ENCODE measurements at regions not wholly inside any gene's neighbourhood (a gene's known extent, or its start where the extent isn't known, plus 50 kb on each side); places are given as distances from the start of the nearest gene placed in this dataset.

GRCh38 chr21:16185766-16186165 is 456.0 kb downstream of the USP25 start:
- POLR2A ChIA-PET = no interaction called here
- H3K4me1 Mint-ChIP-seq = no peaks in the 10 kb centered on the region

GRCh38 chr21:16186742-16187141 is 457.0 kb downstream of the USP25 start:
- Histone ChIP-seq H3K9me3 (no peaks in the 10 kb centered on the region), H3K36me3 (ENCODE audit: control insufficient read depth in 2 of 2, extremely low read depth in 1 of 2, insufficient read depth in 1 of 2, low read length in 1 of 2) (no peaks in the 10 kb centered on the region), H3K4me3 (ENCODE audit: control insufficient read depth in 1 of 2, extremely low read depth in 1 of 2, low read length in 1 of 2) (no peak overlapping the region), H3K27me3 (replicated peaks in 1 of 2; ENCODE audit: control insufficient read depth in 2 of 2, extremely low read depth in 1 of 2, insufficient read depth in 2 of 2, low read length in 1 of 2) (no peaks in the 10 kb centered on the region), H3K27ac (ENCODE audit: low read length) (no peak overlapping the region), H3K4me1 (ENCODE audit: control insufficient read depth in 1 of 2, extremely low read depth in 1 of 2, insufficient read depth in 2 of 2, low read length in 2 of 2) (no peaks in the 10 kb centered on the region)
- CTCF ChIA-PET = no interaction called here
- POLR2A ChIA-PET = no interaction called here
- H3K36me3 Mint-ChIP-seq = no peaks in the 10 kb centered on the region
- DNase-seq (no peak), ATAC-seq (replicated peaks in 1 of 4) (no peak)
- no CpG with 5 or more reads among the region's 1 CpG for WGBS (ENCODE audit: insufficient coverage)
- no peak overlapping the region for H3K4me3 Mint-ChIP-seq
- no peaks in the 10 kb centered on the region for H3K4me1 Mint-ChIP-seq
- no peaks in the 10 kb centered on the region for H3K9me3 Mint-ChIP-seq
- H3K27me3 Mint-ChIP-seq = peaks cover 0 to 5% of the 10 kb centered on the region in 2 donors
- H3K27ac Mint-ChIP-seq = no peak overlapping the region

More at GRCh38 chr21:16185766-16186165, 456.0 kb downstream of the USP25 start:
- no peaks in the 10 kb centered on the region for H3K36me3 ChIP-seq (ENCODE audit: control insufficient read depth in 2 of 2, extremely low read depth in 1 of 2, insufficient read depth in 1 of 2, low read length in 1 of 2)
- no peak for DNase-seq
- Mint-ChIP-seq H3K9me3 (no peaks in the 10 kb centered on the region), H3K27me3 (peaks cover 0 to 5% of the 10 kb centered on the region in 2 donors), H3K4me3 (no peak overlapping the region), H3K27ac (no peak overlapping the region), H3K36me3 (no peaks in the 10 kb centered on the region)
- WGBS (ENCODE audit: insufficient coverage) = no CpG with 5 or more reads among the region's 1 CpG
- CTCF ChIA-PET = no interaction called here
- H3K4me1 ChIP-seq (ENCODE audit: control insufficient read depth in 1 of 2, extremely low read depth in 1 of 2, insufficient read depth in 2 of 2, low read length in 2 of 2) = no peaks in the 10 kb centered on the region
- H3K9me3 ChIP-seq = no peaks in the 10 kb centered on the region
- no peak for ATAC-seq (replicated peaks in 1 of 4)
- no peak overlapping the region for H3K4me3 ChIP-seq (ENCODE audit: control insufficient read depth in 1 of 2, extremely low read depth in 1 of 2, low read length in 1 of 2)
- no peaks in the 10 kb centered on the region for H3K27me3 ChIP-seq (replicated peaks in 1 of 2; ENCODE audit: control insufficient read depth in 2 of 2, extremely low read depth in 1 of 2, insufficient read depth in 2 of 2, low read length in 1 of 2)
- no peak overlapping the region for H3K27ac ChIP-seq (ENCODE audit: low read length)

DNA sequence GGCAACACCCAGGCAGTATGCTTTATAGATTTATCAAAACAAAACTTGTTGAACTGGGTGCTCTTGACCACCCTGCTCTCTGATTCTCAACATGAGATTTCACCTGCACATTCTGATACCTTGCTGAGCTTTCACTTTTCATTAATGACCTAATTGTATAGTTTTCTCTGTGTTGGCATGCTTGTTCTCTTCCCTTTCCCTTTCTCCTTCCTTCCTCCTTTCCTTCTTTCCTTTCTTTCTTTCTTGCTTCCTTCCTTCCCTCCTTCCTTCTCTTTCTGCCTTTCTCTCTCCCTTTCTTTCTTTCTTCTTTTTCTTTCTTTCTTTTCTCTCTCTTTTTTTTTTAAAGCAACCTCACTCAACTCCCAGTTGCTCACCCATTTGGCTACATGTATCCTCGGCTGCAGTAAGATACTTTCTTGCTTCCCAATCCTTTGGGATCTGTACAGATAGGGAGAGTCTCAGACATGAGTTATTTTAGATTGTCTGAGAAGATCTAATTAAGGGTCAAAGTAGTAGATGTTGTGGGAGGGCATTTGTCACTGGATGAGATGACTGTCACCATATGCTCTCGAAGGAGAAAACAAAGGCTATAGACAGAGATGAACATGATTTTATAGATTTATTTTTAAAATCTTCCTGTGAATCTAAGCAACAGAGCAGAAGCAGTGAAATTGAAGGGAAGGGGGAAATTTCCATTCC is 458.0 kb downstream of the USP25 start:
- no CpG with 5 or more reads among the region's 2 CpGs for WGBS (ENCODE audit: insufficient coverage)
- no peaks in the 10 kb centered on the region for H3K4me1 Mint-ChIP-seq

DNA sequence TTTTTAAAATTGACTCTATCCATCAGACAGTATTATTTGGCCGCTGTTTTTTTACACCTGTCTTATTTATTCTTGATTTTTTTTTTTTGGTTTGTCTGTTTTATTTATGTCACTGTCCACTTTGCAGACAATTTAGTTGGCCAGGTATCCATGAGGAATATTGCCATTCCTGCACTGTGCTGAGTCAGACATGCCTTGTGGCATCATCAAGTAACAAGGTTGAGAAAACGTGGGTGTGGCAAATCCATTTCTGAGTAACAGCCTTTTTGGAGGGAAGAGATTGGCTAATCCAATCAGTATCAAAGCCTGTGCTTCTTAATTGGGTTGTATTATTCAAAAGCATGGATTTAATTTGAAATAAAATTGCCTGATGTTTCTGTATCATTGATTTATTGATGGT is 463.1 kb downstream of the USP25 start:
- POLR2A ChIA-PET = no interaction called here
- Histone ChIP-seq H3K4me1 (ENCODE audit: control insufficient read depth in 1 of 2, extremely low read depth in 1 of 2, insufficient read depth in 2 of 2, low read length in 2 of 2) (peaks cover 0 to 18% of the 10 kb centered on the region in 2 experiments), H3K27me3 (replicated peaks in 1 of 2; ENCODE audit: control insufficient read depth in 2 of 2, extremely low read depth in 1 of 2, insufficient read depth in 2 of 2, low read length in 1 of 2) (no peaks in the 10 kb centered on the region), H3K9me3 (no peaks in the 10 kb centered on the region), H3K27ac (ENCODE audit: low read length) (no peak overlapping the region), H3K4me3 (ENCODE audit: control insufficient read depth in 1 of 2, extremely low read depth in 1 of 2, low read length in 1 of 2) (no peak overlapping the region), H3K36me3 (ENCODE audit: control insufficient read depth in 2 of 2, extremely low read depth in 1 of 2, insufficient read depth in 1 of 2, low read length in 1 of 2) (no peaks in the 10 kb centered on the region)
- CTCF ChIA-PET = no interaction called here
- Mint-ChIP-seq H3K4me3 (no peak overlapping the region), H3K9me3 (no peaks in the 10 kb centered on the region), H3K27ac (no peak overlapping the region), H3K36me3 (no peaks in the 10 kb centered on the region), H3K27me3 (no peaks in the 10 kb centered on the region), H3K4me1 (peaks cover 2 to 26% (median 21%) of the 10 kb centered on the region in 3 donors)
- no peak for DNase-seq
- no peak for ATAC-seq (replicated peaks in 1 of 4)
- WGBS (ENCODE audit: insufficient coverage) = 57% methylated on average over 1 of the region's 2 CpGs

More for the DNA sequence above, 458.0 kb downstream of the USP25 start:
- no peaks in the 10 kb centered on the region for H3K36me3 Mint-ChIP-seq
- H3K9me3 Mint-ChIP-seq = no peaks in the 10 kb centered on the region
- DNase-seq = no peak
- CTCF ChIA-PET = interaction anchor here in 1 of 2 donors (0.6 kb wide), 1 partner anchor 20 kb away, joined by 4 read pairs; no protein-coding TSS in a partner anchor
- Histone ChIP-seq H3K4me1 (ENCODE audit: control insufficient read depth in 1 of 2, extremely low read depth in 1 of 2, insufficient read depth in 2 of 2, low read length in 2 of 2) (no peaks in the 10 kb centered on the region), H3K9me3 (no peaks in the 10 kb centered on the region), H3K27me3 (replicated peaks in 1 of 2; ENCODE audit: control insufficient read depth in 2 of 2, extremely low read depth in 1 of 2, insufficient read depth in 2 of 2, low read length in 1 of 2) (no peaks in the 10 kb centered on the region), H3K27ac (ENCODE audit: low read length) (no peak overlapping the region), H3K4me3 (ENCODE audit: control insufficient read depth in 1 of 2, extremely low read depth in 1 of 2, low read length in 1 of 2) (no peak overlapping the region), H3K36me3 (ENCODE audit: control insufficient read depth in 2 of 2, extremely low read depth in 1 of 2, insufficient read depth in 1 of 2, low read length in 1 of 2) (no peaks in the 10 kb centered on the region)
- ATAC-seq (replicated peaks in 1 of 4) = no peak
- POLR2A ChIA-PET = no interaction called here
- no peak overlapping the region for H3K27ac Mint-ChIP-seq
- H3K4me3 Mint-ChIP-seq = no peak overlapping the region
- peaks cover 0 to 4% of the 10 kb centered on the region in 2 donors for H3K27me3 Mint-ChIP-seq

GRCh38 chr21:16193496-16194094 is 463.8 kb downstream of the USP25 start:
- no peaks in the 10 kb centered on the region for H3K9me3 Mint-ChIP-seq
- no peak overlapping the region for H3K4me3 Mint-ChIP-seq
- no peak overlapping the region for H3K4me3 ChIP-seq (ENCODE audit: control insufficient read depth in 1 of 2, extremely low read depth in 1 of 2, low read length in 1 of 2)
- POLR2A ChIA-PET = interaction anchor here (0.6 to 0.7 kb wide), 2 partner anchors 175 to 688 kb away, joined by 8 to 13 read pairs; no protein-coding TSS in a partner anchor
- H3K9me3 ChIP-seq = no peaks in the 10 kb centered on the region
- H3K36me3 Mint-ChIP-seq = no peaks in the 10 kb centered on the region
- no peaks in the 10 kb centered on the region for H3K27me3 ChIP-seq (replicated peaks in 1 of 2; ENCODE audit: control insufficient read depth in 2 of 2, extremely low read depth in 1 of 2, insufficient read depth in 2 of 2, low read length in 1 of 2)
- H3K27ac ChIP-seq (ENCODE audit: low read length) = no peak overlapping the region
- CTCF ChIA-PET = interaction anchor here in 1 of 2 donors (0.6 kb wide), 1 partner anchor 192 kb away, joined by 4 read pairs; no protein-coding TSS in a partner anchor
- no CpG with 5 or more reads among the region's 2 CpGs for WGBS (ENCODE audit: insufficient coverage)
- no peaks in the 10 kb centered on the region for H3K36me3 ChIP-seq (ENCODE audit: control insufficient read depth in 2 of 2, extremely low read depth in 1 of 2, insufficient read depth in 1 of 2, low read length in 1 of 2)
- DNase-seq (no peak), ATAC-seq (replicated peaks in 1 of 4) (no peak)
- peaks cover 0 to 18% of the 10 kb centered on the region in 2 experiments for H3K4me1 ChIP-seq (ENCODE audit: control insufficient read depth in 1 of 2, extremely low read depth in 1 of 2, insufficient read depth in 2 of 2, low read length in 2 of 2)
- H3K27ac Mint-ChIP-seq = no peak overlapping the region
- H3K27me3 Mint-ChIP-seq = no peaks in the 10 kb centered on the region
- peaks cover 2 to 31% (median 21%) of the 10 kb centered on the region in 3 donors for H3K4me1 Mint-ChIP-seq

DNA sequence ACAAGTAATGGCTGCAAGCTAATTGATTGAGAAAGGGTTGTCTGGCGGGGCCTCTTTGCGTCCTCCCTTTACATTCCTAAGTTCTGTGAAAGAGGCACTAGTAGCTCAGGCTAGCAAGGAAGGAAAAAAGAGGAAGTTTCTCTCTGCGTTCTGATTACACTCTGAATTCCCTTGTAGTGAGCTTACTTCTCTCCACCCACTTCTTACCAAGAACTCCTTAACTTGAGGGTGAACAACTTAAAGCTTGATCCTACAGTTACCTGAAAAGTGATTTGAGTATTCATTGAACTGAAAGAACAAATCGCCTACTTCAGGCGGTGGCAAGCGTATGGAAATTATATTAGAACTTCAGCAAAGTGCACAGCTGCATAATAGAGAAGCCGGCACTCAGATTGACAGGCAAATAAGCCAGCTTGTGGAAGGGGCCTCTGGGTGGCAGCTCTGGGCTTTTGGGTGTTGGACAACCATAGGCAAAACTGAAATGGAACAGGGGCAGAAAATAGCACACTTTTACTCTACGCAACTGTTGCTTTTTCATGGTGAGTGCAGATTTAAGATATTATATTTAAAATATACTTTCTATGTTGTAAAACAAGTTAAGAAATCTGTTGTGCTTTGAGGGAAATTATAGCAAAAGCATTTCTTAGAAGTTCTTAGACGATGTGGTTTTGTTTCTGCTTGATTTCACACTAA is 464.5 kb downstream of the USP25 start:
- H3K27ac Mint-ChIP-seq = no peak overlapping the region
- H3K36me3 Mint-ChIP-seq = no peaks in the 10 kb centered on the region
- Histone ChIP-seq H3K4me3 (ENCODE audit: control insufficient read depth in 1 of 2, extremely low read depth in 1 of 2, low read length in 1 of 2) (no peak overlapping the region), H3K9me3 (no peaks in the 10 kb centered on the region), H3K36me3 (ENCODE audit: control insufficient read depth in 2 of 2, extremely low read depth in 1 of 2, insufficient read depth in 1 of 2, low read length in 1 of 2) (no peaks in the 10 kb centered on the region), H3K27ac (ENCODE audit: low read length) (no peak overlapping the region), H3K27me3 (replicated peaks in 1 of 2; ENCODE audit: control insufficient read depth in 2 of 2, extremely low read depth in 1 of 2, insufficient read depth in 2 of 2, low read length in 1 of 2) (no peaks in the 10 kb centered on the region), H3K4me1 (ENCODE audit: control insufficient read depth in 1 of 2, extremely low read depth in 1 of 2, insufficient read depth in 2 of 2, low read length in 2 of 2) (peaks cover 0 to 18% of the 10 kb centered on the region in 2 experiments)
- 9% methylated on average over 4 of the region's 9 CpGs for WGBS (ENCODE audit: insufficient coverage)
- DNase-seq (peak in 9 of 35 experiments; percentile 1 to 30 (median 12)), ATAC-seq (replicated peaks in 1 of 4) (peak in 1 of 4 experiments; percentile 77)
- peak overlapping the region in 2 of 3 donors; percentile 11 to 66 for H3K4me3 Mint-ChIP-seq
- POLR2A ChIA-PET = interaction anchor here in 1 of 2 donors (0.6 kb wide), 1 partner anchor 174 kb away, joined by 8 read pairs; no protein-coding TSS in a partner anchor
- no peaks in the 10 kb centered on the region for H3K27me3 Mint-ChIP-seq
- no peaks in the 10 kb centered on the region for H3K9me3 Mint-ChIP-seq
- CTCF ChIA-PET = no interaction called here
- peaks cover 2 to 33% (median 21%) of the 10 kb centered on the region in 3 donors for H3K4me1 Mint-ChIP-seq

All from T-cell (primary cell).